AG04450 (cell line): ENCODE measurements at regions not wholly inside any gene's neighbourhood (a gene's known extent, or its start where the extent isn't known, plus 50 kb on each side); places are given as distances from the start of the nearest gene placed in this dataset.

Source experiments
- CTCF ChIA-PET: fragments of 300-600, 350-600 bp; formaldehyde crosslinking; extraction: SDS; loops from one replicate; lab custom pipeline; 2022; ENCODE audit warnings: antibody characterized with exemption, inconsistent platforms; lab: Charles Lee
- POLR2A ChIA-PET: fragments of 350-600 bp; formaldehyde crosslinking; extraction: SDS; loops from one replicate; lab custom pipeline; 2021; ENCODE audit warnings: antibody characterized with exemption, inconsistent platforms; lab: Yijun Ruan, JAX
- DNase-seq: peaks from one replicate; pipeline ENCODE4 v3.0.0-alpha.2; 2011; ENCODE audit warnings: low read depth, low spot score
- H3K27ac ChIP-seq: one replicate; pipeline ENCODE4 v1.5.1; 2012; ENCODE audit warnings: low read depth, low read length, control low read depth
- H3K27me3 ChIP-seq: one replicate; pipeline ENCODE4 v1.6.0; 2012; ENCODE audit warnings: low read length; ENCODE audit not compliant: control insufficient read depth, insufficient read depth
- H3K4me3 ChIP-seq: 2 replicates; pipeline ENCODE4 v1.5.1; 2011; ENCODE audit warnings: mild to moderate bottlenecking, low read depth, low read length, control low read depth
- H3K9me3 ChIP-seq: 2 replicates; pipeline ENCODE4 v1.5.1; 2012; ENCODE audit warnings: low read length; ENCODE audit not compliant: control insufficient read depth, insufficient read depth
- TF ChIP-seq, protein P1 (sequence below): IDR thresholded peaks from 2 replicates; pipeline ENCODE4 v1.5.1; 2011; ENCODE audit warnings: low read depth, low read length, control low read depth, inconsistent platforms

- Histone ChIP-seq H3K27ac (no peak overlapping the region), H3K4me3 (no peak overlapping the region), H3K27me3 (no peaks in the 10 kb centered on the region), H3K9me3 (no peaks in the 10 kb centered on the region)
- TF ChIP-seq, protein P1, sequence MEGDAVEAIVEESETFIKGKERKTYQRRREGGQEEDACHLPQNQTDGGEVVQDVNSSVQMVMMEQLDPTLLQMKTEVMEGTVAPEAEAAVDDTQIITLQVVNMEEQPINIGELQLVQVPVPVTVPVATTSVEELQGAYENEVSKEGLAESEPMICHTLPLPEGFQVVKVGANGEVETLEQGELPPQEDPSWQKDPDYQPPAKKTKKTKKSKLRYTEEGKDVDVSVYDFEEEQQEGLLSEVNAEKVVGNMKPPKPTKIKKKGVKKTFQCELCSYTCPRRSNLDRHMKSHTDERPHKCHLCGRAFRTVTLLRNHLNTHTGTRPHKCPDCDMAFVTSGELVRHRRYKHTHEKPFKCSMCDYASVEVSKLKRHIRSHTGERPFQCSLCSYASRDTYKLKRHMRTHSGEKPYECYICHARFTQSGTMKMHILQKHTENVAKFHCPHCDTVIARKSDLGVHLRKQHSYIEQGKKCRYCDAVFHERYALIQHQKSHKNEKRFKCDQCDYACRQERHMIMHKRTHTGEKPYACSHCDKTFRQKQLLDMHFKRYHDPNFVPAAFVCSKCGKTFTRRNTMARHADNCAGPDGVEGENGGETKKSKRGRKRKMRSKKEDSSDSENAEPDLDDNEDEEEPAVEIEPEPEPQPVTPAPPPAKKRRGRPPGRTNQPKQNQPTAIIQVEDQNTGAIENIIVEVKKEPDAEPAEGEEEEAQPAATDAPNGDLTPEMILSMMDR = no peak
- DNase-seq = no peak
- POLR2A ChIA-PET = no interaction called here
- CTCF ChIA-PET = no interaction called here
Measured at GRCh38 chr15:35822153-35822552, 276.2 kb upstream of the DPH6 start.

DNA sequence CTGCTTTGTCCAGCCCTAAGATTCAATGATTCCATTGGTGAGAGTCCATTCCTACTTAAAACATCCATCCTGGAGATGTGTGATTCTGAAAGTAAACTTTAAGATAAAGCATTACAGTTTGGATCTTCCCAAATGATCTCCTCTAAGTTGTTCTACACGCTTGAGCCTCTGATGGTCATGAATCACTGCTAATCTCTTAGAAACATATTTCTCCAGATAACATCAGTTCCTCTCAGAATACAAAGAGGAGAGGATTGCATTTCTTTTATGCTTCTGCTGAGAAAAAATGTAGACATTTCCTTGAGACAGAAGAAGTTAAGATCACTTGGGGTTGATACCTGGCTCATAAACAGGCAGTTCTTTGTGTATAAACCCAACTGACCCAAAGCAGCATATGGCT is 281.2 kb upstream of the DPH6 start:
- no peaks in the 10 kb centered on the region for H3K27me3 ChIP-seq
- POLR2A ChIA-PET = no interaction called here
- TF ChIP-seq, protein P1 = no peak
- DNase-seq = no peak
- H3K9me3 ChIP-seq = no peaks in the 10 kb centered on the region
- no peak overlapping the region for H3K27ac ChIP-seq
- CTCF ChIA-PET = no interaction called here
- H3K4me3 ChIP-seq = no peak overlapping the region

- TF ChIP-seq, protein P1 = no peak
- ChIA-PET POLR2A (no interaction called here), CTCF (no interaction called here)
- no peaks in the 10 kb centered on the region for H3K27me3 ChIP-seq
- no peak overlapping the region for H3K4me3 ChIP-seq
- no peaks in the 10 kb centered on the region for H3K9me3 ChIP-seq
- no peak overlapping the region for H3K27ac ChIP-seq
- no peak for DNase-seq
Measured at GRCh38 chr15:35827911-35828310, 281.9 kb upstream of the DPH6 start.

GRCh38 chr15:35833581-35833980 is 287.6 kb upstream of the DPH6 start:
- DNase-seq = no peak
- POLR2A ChIA-PET = no interaction called here
- CTCF ChIA-PET = no interaction called here

DNA sequence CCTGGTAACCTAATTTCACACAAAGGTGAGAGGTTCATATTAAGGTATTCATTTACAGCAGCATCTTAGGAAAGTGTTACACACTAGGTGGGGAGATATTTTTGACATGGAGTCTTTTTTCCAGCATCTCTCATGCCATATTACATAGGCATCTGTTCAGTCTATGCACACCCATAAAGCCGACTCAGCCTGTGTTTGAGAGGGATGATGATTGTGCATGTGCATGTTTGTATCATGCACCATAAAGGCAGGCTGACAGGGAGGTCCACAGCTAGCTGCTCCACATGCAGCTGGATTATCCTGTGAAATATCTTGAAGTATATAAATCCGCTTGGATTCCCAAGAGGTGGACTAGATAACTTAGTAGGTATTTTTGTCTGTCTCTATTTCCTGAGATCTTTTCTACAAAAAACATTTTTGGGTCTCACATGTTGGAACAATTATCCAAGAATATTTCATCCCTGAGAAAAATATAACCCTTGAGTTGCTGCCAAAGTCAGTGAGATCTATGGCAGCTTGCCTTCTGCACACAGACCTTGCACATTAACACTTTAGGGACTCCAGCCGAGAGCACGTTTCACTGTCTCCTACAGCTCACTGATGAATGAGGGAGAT is 288.4 kb upstream of the DPH6 start:
- H3K4me3 ChIP-seq = no peak overlapping the region
- DNase-seq = no peak
- H3K9me3 ChIP-seq = no peaks in the 10 kb centered on the region
- TF ChIP-seq, protein P1 = no peak
- H3K27ac ChIP-seq = no peak overlapping the region
- CTCF ChIA-PET = no interaction called here
- H3K27me3 ChIP-seq = peaks cover 7% of the 10 kb centered on the region
- POLR2A ChIA-PET = no interaction called here

More at GRCh38 chr15:35833581-35833980, 287.6 kb upstream of the DPH6 start:
- H3K4me3 ChIP-seq = no peak overlapping the region
- TF ChIP-seq, protein P1 = no peak
- H3K9me3 ChIP-seq = no peaks in the 10 kb centered on the region
- no peak overlapping the region for H3K27ac ChIP-seq
- H3K27me3 ChIP-seq = peaks cover 6% of the 10 kb centered on the region
